PC-9 (cell line): ENCODE measurements at regions not wholly inside any gene's neighbourhood (a gene's known extent, or its start where the extent isn't known, plus 50 kb on each side); places are given as distances from the start of the nearest gene placed in this dataset.

ENCODE experiments used
- CTCF ChIP-seq: fragments of 200-600 bp; sonication (generic); conservative IDR thresholded peaks from 2 replicates; pipeline ENCODE4 v1.6.1; 2017; ENCODE audit warnings: mixed run types, antibody characterized with exemption, mild to moderate bottlenecking, moderate library complexity
- EZH2 ChIP-seq: fragments of 200-600 bp; sonication (generic); IDR thresholded peaks from 2 replicates; pipeline ENCODE4 v1.8.0; 2017; ENCODE audit warnings: antibody characterized with exemption, low read depth

GRCh38 chr5:114665551-114665950 is 303.7 kb downstream of the KCNN2 start:
- TF ChIP-seq CTCF (no peak), EZH2 (no peak)
